Activated CD4-positive, alpha-beta memory T cell treated with anti-CD3 and anti-CD28 coated beads for 36 hours (primary cell): ENCODE measurements at regions not wholly inside any gene's neighbourhood (a gene's known extent, or its start where the extent isn't known, plus 50 kb on each side); places are given as distances from the start of the nearest gene placed in this dataset.

ENCODE experiments used
- CTCF ChIA-PET: fragments of 350-600 bp; sonication (Branson Sonifier 250); formaldehyde crosslinking; loops from one replicate; lab custom pipeline; 2021; ENCODE audit warnings: antibody characterized with exemption, inconsistent platforms; lab: Charles Lee
- POLR2A ChIA-PET: fragments of 350-600 bp; sonication (Branson Sonifier 250); formaldehyde crosslinking; loops from one replicate; lab custom pipeline; 2021; ENCODE audit warnings: antibody characterized with exemption; lab: Charles Lee
- DNase-seq: peaks from one replicate; pipeline ENCODE4 v3.0.0-alpha.2; 2020
- H3K27ac Mint-ChIP-seq: one replicate; pipeline ENCODE4 v1.8.0; 2021; ENCODE audit warnings: mixed read lengths
- H3K27me3 Mint-ChIP-seq: one replicate; pipeline ENCODE4 v1.8.0; 2021; ENCODE audit warnings: mixed read lengths
- H3K36me3 Mint-ChIP-seq: one replicate; pipeline ENCODE4 v1.8.0; 2021; ENCODE audit warnings: mixed read lengths
- H3K4me1 Mint-ChIP-seq: one replicate; pipeline ENCODE4 v1.8.0; 2021; ENCODE audit warnings: low read depth, mixed read lengths
- H3K4me3 Mint-ChIP-seq: one replicate; pipeline ENCODE4 v1.8.0; 2021; ENCODE audit warnings: mild to moderate bottlenecking, mixed read lengths
- H3K9me3 Mint-ChIP-seq: one replicate; pipeline ENCODE4 v1.8.0; 2021; ENCODE audit warnings: mixed read lengths
- intact Hi-C: fragments of 100-400 bp; cut with micrococcal nuclease; formaldehyde crosslinking; loops from one replicate; pipeline ENCODE4 v1.15.1; 2023

DNA sequence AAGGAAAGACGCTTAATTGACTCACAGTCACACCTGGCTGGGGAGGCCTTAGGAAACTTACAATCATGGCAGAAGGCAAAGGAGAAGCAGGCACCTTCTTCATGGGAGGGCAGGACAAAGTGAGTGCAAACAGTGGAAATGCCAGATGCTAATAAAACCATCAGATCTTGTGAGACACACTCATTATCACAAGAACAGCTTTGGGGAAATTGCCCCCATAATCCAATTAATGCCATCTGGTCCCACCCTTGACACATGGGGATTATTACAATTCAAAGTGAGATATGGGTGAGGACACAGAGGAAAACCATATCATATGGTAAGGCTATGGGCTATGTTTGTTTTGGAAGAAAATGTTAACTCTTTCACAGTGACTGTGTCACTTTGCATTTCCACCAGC lies 1272.5 kb upstream of the CELF2 start:
- H3K4me3 Mint-ChIP-seq = no peak overlapping the region
- H3K27me3 Mint-ChIP-seq = peaks cover 2% of the 10 kb centered on the region
- ChIA-PET POLR2A (no interaction called here), CTCF (no interaction called here)
- peaks cover 6% of the 10 kb centered on the region for H3K9me3 Mint-ChIP-seq
- H3K36me3 Mint-ChIP-seq = no peaks in the 10 kb centered on the region
- no peak overlapping the region for H3K27ac Mint-ChIP-seq
- intact Hi-C loops = no loop called here
- no peak for DNase-seq
- no peaks in the 10 kb centered on the region for H3K4me1 Mint-ChIP-seq

DNA sequence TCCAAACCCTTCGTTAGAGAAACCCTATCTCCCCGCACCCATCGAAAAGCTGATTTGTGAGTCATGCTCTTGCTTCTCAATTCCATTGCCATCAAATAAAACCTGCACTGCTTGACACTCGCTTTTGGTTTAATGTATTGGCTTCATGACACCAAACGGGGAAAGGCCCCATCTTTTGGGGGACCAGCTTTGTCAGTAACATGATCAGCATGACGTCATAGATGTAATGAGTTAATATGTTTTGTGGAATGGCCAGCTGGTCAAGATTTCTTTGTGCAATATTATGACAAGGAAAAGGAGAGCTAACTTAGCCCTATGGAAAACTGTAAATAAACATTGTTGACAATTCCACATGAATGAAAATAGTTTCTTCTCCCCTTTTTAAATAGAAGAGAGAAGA lies 1260.5 kb upstream of the CELF2 start:
- ChIA-PET POLR2A (no interaction called here), CTCF (no interaction called here)
- H3K27ac Mint-ChIP-seq = no peak overlapping the region
- peaks cover 3% of the 10 kb centered on the region for H3K9me3 Mint-ChIP-seq
- no peak overlapping the region for H3K4me3 Mint-ChIP-seq
- no peak for DNase-seq
- no peaks in the 10 kb centered on the region for H3K4me1 Mint-ChIP-seq
- H3K36me3 Mint-ChIP-seq = no peaks in the 10 kb centered on the region
- H3K27me3 Mint-ChIP-seq = peaks cover 2% of the 10 kb centered on the region
- intact Hi-C loops = no loop called here

DNA sequence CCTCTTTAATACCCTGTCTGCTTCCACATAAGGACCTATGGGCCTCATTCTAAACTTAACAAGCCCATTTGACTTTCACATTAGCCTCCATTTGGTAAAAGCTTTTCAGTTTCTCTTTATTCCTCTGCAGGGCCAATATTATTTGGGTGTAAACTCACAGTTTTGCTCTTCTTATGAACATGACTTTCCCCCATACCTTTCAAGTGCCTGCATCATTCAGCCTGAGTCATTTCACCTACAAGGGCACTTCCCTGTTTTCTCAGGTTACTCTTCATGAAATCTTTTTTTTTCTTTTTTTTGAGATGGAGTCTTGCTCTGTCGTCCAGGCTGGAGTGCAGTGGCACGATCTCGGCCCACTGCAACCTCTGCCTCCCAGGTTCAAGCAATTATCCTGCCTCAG lies 1258.1 kb upstream of the CELF2 start:
- intact Hi-C loops = no loop called here
- H3K4me1 Mint-ChIP-seq = no peaks in the 10 kb centered on the region
- H3K9me3 Mint-ChIP-seq = peaks cover 3% of the 10 kb centered on the region
- no peak overlapping the region for H3K4me3 Mint-ChIP-seq
- H3K27ac Mint-ChIP-seq = no peak overlapping the region
- ChIA-PET POLR2A (no interaction called here), CTCF (no interaction called here)
- no peaks in the 10 kb centered on the region for H3K36me3 Mint-ChIP-seq
- peaks cover 2% of the 10 kb centered on the region for H3K27me3 Mint-ChIP-seq
- no peak for DNase-seq

DNA sequence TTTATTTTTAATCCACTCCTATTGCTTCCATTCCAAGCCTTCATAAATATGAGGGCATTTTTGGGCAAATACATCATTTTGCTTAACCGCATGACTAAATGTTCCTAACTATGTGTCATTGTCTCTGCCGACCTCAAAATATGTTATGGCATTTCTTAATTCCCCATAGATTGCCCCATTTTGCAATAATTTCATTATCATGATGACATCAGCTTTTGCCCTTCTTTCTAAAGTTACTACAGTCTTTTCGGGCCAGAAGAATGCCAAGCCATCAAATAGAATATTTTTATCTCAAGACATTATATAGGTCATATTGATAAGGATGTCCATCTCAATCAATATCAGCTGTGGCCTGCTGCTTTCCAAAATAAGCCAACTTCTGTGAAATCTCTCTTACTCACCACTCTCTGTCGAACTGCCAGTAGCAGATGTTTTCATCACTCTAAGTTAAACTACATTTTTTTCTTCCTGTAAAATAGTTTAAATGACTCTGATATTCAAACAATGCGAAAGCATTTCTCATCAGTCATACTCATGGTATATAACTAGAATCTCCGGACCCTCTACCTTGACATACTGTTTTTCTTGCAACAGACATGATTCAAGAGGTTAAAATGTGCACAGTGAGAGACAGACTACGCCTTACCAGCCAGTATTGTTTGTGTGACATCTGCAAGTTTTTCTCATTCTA lies 1254.6 kb upstream of the CELF2 start:
- no peak overlapping the region for H3K27ac Mint-ChIP-seq
- CTCF ChIA-PET = no interaction called here
- no peaks in the 10 kb centered on the region for H3K9me3 Mint-ChIP-seq
- no peak overlapping the region for H3K4me3 Mint-ChIP-seq
- no peak for DNase-seq
- H3K36me3 Mint-ChIP-seq = no peaks in the 10 kb centered on the region
- peaks cover 2% of the 10 kb centered on the region for H3K27me3 Mint-ChIP-seq
- intact Hi-C loops = no loop called here
- POLR2A ChIA-PET = no interaction called here
- no peaks in the 10 kb centered on the region for H3K4me1 Mint-ChIP-seq

DNA sequence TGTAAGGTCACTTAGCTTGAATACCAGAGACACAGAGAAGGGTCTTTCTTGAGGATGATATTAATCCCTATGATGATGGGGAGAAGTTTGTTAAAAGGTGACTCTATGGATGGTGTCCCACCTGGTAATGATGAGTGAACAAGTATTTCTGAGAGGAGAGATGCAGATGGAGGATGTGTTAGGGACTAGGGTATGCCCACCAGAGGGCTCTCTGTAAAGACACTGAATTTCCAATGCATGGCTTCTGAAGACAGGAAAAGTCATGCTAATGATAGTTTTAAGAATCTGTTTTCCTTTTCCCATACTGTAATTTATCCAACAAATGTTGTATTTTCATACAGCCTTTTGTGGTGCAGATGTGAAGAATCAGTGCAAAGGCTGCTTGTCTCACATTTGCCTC lies 1250.9 kb upstream of the CELF2 start:
- CTCF ChIA-PET = no interaction called here
- Mint-ChIP-seq H3K4me1 (no peaks in the 10 kb centered on the region), H3K27ac (no peak overlapping the region), H3K4me3 (no peak overlapping the region), H3K9me3 (no peaks in the 10 kb centered on the region), H3K36me3 (no peaks in the 10 kb centered on the region), H3K27me3 (peaks cover 3% of the 10 kb centered on the region)
- intact Hi-C loops = no loop called here
- DNase-seq = no peak
- POLR2A ChIA-PET = no interaction called here

DNA sequence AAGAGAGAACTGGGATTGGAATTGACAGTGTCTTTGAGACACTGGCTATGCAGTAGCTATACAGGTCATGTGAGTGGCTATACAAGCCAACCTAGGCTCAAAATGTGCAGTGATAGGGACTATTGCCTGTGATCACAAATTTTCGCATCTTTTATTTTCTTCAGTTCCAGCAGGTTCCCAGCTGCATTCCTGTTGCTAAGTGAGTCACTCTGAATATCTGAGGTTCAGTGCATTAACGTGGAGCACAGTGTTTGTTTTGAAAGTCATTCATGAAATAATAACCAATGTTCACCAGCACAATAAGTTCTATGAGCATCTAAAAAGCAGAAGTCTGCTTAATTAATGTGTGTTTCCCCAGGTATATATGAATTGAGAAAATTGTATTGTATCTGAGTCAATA lies 1236.0 kb upstream of the CELF2 start:
- POLR2A ChIA-PET = no interaction called here
- Mint-ChIP-seq H3K36me3 (no peaks in the 10 kb centered on the region), H3K9me3 (peaks cover 2% of the 10 kb centered on the region), H3K27ac (no peak overlapping the region), H3K27me3 (peaks cover 4% of the 10 kb centered on the region), H3K4me1 (no peaks in the 10 kb centered on the region), H3K4me3 (no peak overlapping the region)
- no peak for DNase-seq
- intact Hi-C loops = no loop called here
- CTCF ChIA-PET = no interaction called here

DNA sequence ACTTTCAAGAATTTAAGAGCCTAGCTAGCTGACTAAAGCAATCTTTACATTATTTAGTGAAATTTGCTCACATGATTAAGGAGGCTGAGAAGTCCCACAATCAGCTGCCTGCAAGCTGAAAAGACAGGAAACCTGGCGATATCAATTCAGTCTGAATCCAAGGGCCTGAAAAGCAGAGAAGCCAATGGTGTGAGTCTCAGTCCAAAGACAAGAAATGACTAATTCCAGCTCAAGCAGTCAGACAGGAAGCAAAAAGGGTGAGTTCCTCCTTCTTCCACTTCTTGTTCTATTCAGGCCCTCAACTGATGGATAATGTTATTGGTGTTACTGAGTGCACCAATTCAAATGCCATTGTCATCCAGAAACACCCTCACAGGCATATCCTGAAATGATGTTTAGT lies 1231.6 kb upstream of the CELF2 start:
- intact Hi-C loops = no loop called here
- peaks cover 2% of the 10 kb centered on the region for H3K9me3 Mint-ChIP-seq
- DNase-seq = no peak
- no peaks in the 10 kb centered on the region for H3K36me3 Mint-ChIP-seq
- ChIA-PET CTCF (no interaction called here), POLR2A (no interaction called here)
- no peaks in the 10 kb centered on the region for H3K4me1 Mint-ChIP-seq
- H3K27me3 Mint-ChIP-seq = peaks cover 4% of the 10 kb centered on the region
- no peak overlapping the region for H3K4me3 Mint-ChIP-seq
- H3K27ac Mint-ChIP-seq = no peak overlapping the region

DNA sequence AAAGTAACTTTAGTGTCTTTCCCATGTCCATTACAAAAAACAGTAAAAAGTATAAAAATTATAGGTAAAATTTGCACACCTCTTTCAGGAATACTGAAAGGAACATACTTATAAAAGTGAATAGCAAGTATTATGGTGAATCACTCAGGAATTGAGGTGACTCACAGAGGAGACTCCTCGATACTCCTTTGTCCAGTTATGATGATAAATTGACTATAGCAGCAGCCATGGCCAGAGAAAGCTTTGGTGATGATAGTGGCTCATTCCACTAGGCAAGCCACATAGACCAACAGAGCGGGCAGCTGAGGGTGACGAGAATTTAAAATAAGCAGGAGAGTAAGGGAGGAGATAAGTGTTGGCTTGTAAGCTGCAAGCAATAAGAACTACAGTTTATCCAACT lies 1231.1 kb upstream of the CELF2 start:
- no peak for DNase-seq
- CTCF ChIA-PET = no interaction called here
- H3K9me3 Mint-ChIP-seq = peaks cover 2% of the 10 kb centered on the region
- no peak overlapping the region for H3K27ac Mint-ChIP-seq
- H3K27me3 Mint-ChIP-seq = peaks cover 4% of the 10 kb centered on the region
- intact Hi-C loops = no loop called here
- no peak overlapping the region for H3K4me3 Mint-ChIP-seq
- POLR2A ChIA-PET = no interaction called here
- H3K4me1 Mint-ChIP-seq = no peaks in the 10 kb centered on the region
- no peaks in the 10 kb centered on the region for H3K36me3 Mint-ChIP-seq

DNA sequence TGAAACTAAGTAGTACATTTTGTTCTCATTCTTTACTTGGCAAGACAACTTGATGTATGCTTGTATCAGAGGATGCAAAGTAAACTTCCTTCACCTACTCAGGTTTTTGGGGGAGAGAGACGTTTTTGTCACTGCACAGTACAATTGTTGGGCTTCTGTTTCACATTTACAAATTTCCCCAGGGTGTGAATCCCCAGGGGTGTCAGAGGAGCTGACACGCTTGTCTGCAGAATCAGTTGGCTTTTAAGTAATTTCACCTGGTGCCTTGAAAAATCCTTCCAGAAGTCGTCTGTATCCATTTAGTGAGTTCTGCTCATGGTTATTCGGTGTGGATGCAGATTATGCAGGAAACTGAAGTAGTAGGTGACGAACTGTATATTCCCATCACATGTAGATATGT lies 1227.7 kb upstream of the CELF2 start:
- Mint-ChIP-seq H3K4me1 (no peaks in the 10 kb centered on the region), H3K27ac (no peak overlapping the region), H3K27me3 (no peaks in the 10 kb centered on the region), H3K4me3 (no peak overlapping the region), H3K9me3 (no peaks in the 10 kb centered on the region), H3K36me3 (no peaks in the 10 kb centered on the region)
- POLR2A ChIA-PET = interaction anchor here (0.5 kb wide), 1 partner anchor 174 kb away, joined by 3 read pairs; no protein-coding TSS in a partner anchor
- intact Hi-C loops = no loop called here
- DNase-seq = no peak
- CTCF ChIA-PET = no interaction called here

DNA sequence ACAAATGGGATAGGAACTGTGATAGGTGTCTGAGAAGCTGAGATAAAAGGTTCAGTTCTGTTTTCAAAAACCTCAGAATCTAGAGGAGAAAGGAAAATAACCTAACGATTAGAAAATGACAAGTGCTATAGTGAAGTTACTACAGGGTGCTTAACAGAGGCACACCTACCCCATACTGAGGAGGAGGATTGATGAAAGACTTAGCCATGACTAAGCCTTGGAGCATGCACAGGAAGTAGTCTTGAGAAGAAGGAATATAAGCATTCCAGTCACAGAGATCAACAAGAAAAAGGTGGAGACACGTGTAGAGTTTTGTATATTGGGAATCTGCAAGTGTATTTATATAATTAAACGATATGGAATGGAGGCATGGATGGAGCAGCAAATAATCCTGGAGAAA lies 1225.5 kb upstream of the CELF2 start:
- Mint-ChIP-seq H3K4me3 (no peak overlapping the region), H3K36me3 (no peaks in the 10 kb centered on the region), H3K4me1 (no peaks in the 10 kb centered on the region), H3K27ac (no peak overlapping the region), H3K9me3 (no peaks in the 10 kb centered on the region), H3K27me3 (no peaks in the 10 kb centered on the region)
- no peak for DNase-seq
- CTCF ChIA-PET = no interaction called here
- intact Hi-C loops = no loop called here
- POLR2A ChIA-PET = no interaction called here

DNA sequence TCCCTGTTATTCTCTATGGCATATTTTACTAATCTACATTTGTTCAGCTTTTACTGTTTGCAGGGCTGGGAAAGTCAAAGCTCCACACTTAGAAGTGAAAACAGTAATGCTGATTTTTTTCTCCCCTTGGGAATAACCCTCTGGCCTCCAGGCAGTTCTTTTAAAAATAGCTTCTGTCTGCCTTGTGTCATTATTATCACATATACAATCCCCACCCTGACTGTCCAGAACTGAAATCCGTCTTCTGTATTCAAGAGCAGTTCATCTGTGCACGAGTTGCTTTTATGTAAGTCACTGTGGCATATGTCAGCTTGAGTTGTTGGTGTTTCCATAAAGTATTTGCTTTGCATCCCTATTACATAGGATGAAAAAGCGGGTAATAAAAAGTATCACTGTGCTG lies 1221.1 kb upstream of the CELF2 start:
- no peak for DNase-seq
- ChIA-PET CTCF (no interaction called here), POLR2A (no interaction called here)
- intact Hi-C loops = no loop called here
- Mint-ChIP-seq H3K36me3 (no peaks in the 10 kb centered on the region), H3K27me3 (no peaks in the 10 kb centered on the region), H3K9me3 (no peaks in the 10 kb centered on the region), H3K4me1 (no peaks in the 10 kb centered on the region), H3K27ac (no peak overlapping the region), H3K4me3 (no peak overlapping the region)

DNA sequence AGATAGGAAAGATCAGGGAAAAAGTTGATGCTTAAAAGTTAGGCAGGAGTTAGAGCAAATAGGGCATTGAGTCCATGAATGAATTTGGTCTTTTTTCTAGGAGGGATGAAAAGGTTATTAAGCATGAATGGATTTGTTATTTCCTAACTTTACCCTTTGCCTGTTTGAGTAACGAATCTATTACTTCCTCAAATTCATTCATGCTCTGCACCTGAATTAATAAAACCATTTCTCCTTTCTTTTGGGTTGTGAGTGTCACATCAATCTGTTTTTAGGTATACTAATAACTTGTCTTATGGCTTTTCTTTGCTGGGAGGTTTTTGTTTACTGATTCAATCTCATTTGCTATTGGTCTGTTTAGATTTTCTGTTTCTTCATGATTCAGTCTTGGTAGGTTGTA lies 1217.7 kb upstream of the CELF2 start:
- H3K27ac Mint-ChIP-seq = no peak overlapping the region
- no peaks in the 10 kb centered on the region for H3K36me3 Mint-ChIP-seq
- no peaks in the 10 kb centered on the region for H3K27me3 Mint-ChIP-seq
- ChIA-PET POLR2A (no interaction called here), CTCF (no interaction called here)
- H3K4me1 Mint-ChIP-seq = no peaks in the 10 kb centered on the region
- intact Hi-C loops = no loop called here
- no peak overlapping the region for H3K4me3 Mint-ChIP-seq
- DNase-seq = no peak
- H3K9me3 Mint-ChIP-seq = no peaks in the 10 kb centered on the region

DNA sequence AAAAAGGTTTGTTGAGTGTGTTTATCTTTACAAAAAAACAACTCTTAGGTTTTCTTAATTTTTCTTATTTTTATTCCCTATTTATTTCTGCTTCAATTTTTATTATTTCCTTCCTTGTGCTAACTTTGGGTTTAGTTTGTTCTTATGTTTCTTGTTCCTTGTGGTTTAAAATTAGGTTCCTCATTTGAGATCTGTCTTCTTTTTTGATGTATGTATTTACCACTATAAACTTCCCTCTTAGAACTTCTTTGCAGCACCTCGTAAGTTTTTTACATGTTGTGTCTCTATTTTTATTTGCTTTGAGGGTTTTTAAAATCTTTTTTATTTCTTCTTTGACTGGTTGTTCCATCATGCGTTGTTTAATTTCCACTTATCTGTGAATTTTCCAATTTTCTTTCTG lies 1217.1 kb upstream of the CELF2 start:
- Mint-ChIP-seq H3K9me3 (no peaks in the 10 kb centered on the region), H3K27ac (no peak overlapping the region), H3K36me3 (no peaks in the 10 kb centered on the region), H3K27me3 (no peaks in the 10 kb centered on the region), H3K4me3 (no peak overlapping the region), H3K4me1 (no peaks in the 10 kb centered on the region)
- intact Hi-C loops = no loop called here
- POLR2A ChIA-PET = no interaction called here
- no peak for DNase-seq
- CTCF ChIA-PET = no interaction called here
